GM18511 (cell line): ENCODE measurements at regions not wholly inside any gene's neighbourhood (a gene's known extent, or its start where the extent isn't known, plus 50 kb on each side); places are given as distances from the start of the nearest gene placed in this dataset.
"Not testable (repeated sequence)": the region's sequence is repeated elsewhere in the genome, so short reads cannot be mapped to it uniquely, and the experiment has no call there.

Experiments used
- ATAC-seq: cut with Tn5 transposase; IDR thresholded peaks from one replicate; pipeline ENCODE4 v1.9.1; 2021; ENCODE audit warnings: mild to moderate bottlenecking, moderate library complexity; ENCODE audit not compliant: unreplicated experiment

DNA sequence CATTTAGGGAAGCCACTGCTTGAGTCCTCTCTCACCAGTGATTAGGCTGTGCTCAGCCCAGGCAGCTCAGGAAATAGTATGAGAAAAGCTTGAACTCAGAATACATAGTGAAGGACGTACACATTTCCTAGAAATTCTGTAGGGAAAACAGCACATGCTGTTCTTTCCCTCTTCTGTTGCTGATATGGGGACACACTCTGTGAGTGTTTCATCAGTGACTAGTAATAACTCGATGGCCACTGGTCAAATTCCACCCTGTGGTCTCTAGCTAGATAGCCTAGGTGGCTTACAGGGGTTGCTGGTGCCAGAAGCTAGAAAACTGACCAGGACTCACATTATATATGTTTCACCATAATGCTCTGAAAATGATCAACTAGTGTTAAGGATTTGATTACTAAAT lies 259.8 kb upstream of the SOX4 start:
- ATAC-seq, result no peak

DNA sequence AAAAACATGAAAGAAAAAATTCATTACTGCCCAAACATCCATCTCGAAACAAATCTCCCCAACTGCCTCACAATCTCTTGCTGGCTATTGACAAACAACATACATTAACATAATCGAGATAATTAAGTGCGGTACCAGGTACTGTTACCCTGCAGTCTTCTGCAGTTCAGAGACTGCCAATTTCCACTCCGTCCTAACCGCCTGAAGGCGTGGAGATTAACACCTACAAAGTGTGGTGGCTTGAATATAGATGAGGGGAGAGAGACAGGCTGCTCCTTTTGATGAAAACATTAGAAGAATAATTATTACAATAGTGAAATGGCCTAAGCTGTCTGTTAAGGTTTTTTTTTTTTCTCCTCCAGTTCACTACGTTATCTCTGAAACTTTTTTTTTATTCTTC lies 258.9 kb upstream of the SOX4 start:
- ATAC-seq, result no peak

DNA sequence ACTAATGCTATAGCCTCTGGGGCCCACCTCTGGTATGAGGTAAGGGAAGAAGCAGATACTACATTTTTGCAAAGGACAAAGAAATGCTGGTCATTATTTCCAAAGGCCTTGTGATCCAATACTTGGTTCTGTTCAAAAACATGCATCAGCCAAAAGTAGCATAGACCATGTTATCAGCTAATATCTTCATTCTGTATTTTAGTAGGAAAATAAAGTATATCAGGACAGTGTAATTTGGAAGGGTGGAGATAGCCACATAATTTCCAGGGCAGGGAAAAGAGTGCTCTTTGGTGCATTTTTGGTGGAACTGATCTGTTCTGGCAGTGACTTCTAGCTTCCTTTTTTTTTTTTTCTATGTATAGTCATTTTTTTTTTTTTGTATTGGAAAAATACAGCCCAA lies 258.0 kb upstream of the SOX4 start:
- no peak for ATAC-seq

DNA sequence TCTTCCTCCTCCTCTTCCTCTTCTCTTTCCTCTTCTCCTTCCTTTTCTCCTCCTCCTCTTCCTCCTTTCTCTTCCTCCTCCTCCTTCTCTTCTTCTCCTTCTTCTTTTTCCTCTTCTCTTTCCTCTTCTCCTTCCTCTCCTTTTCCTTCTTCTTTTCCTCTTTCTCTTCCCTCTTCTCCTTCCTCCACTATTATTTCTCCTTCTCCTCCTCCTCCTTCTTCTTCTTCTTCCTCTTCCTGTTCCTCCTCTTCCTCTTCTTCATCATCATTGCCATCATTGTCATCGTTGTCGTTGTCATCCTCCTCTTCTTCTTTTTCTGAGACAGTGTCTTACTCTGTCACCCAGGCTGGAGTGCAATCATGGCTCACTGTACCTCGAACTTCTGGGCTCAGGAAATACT lies 256.3 kb upstream of the SOX4 start:
- no peak for ATAC-seq

DNA sequence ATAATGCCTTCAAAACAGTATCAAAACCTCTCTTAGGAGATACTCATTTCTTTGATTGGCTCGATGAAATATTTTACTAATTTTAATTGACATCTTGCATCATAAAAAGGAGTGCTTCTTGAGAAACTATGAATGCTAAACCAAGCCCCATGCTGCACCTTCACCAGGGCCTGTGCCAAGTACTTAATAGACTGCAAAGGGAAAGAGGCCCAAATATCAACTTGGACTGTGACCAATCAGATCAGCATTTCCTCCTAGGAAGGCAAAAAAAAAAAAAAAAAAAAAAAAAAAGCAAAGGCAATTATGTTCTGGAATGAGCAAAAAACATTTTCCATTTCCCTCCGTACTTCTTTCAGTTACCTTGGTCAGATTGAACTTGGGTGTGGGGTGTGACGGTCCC lies 253.0 kb upstream of the SOX4 start:
- ATAC-seq, result no peak

DNA sequence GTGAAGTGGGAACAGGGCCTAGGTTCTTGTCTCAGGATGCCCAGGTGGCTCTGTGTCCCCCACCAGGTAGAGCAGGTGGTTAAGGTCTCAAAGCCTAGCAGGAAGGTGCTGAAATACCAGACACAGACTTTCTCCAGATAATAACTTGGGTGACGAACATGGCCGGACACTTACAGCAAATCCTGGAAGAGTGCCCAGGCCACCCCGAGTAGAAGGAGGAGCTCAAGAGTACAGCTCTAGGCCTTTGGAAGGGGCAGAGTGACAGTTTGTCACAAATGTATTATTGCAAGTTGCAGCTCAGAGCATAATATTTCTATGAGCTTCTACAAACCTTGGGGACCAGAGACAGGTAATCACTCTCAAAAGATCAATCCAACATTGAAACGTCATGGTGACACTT lies 251.6 kb upstream of the SOX4 start:
- ATAC-seq, result no peak

DNA sequence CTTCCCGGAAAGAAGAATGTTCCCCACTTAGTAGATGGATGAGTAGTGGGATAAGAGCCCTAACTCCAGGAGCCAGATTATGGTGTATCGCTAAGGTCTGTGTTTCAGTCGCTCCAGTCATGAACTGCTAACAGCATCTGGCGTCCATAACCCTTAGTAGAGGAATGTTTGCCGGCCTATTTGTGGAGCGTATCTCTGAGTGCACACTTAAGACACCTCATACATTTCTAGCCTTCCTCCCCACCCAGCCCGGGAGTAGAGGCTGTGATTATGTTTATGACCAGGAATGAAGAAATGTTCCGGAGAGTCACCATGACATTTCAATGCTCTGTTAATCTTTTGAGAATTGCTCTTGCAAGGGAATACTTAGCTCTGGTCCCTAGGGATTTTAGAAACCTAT lies 251.1 kb upstream of the SOX4 start:
- ATAC-seq, result no peak

DNA sequence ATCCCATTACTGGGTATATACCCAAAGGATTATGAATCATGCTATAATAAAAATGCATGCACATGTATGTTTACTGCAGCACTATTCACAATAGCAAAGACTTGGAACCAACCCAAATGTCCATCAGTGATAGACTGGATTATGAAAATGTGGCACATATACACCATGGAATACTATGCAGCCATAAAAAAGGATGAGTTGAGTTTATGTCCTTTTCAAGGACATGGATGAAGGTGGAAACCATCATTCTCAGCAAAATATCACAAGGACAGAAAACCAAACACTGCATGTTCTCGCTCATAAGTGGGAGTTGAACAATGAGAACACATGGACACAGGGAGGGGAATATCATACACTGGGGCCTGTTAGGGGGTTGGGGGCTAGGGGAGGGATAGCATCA lies 247.8 kb upstream of the SOX4 start:
- ATAC-seq, result not testable (repeated sequence)

DNA sequence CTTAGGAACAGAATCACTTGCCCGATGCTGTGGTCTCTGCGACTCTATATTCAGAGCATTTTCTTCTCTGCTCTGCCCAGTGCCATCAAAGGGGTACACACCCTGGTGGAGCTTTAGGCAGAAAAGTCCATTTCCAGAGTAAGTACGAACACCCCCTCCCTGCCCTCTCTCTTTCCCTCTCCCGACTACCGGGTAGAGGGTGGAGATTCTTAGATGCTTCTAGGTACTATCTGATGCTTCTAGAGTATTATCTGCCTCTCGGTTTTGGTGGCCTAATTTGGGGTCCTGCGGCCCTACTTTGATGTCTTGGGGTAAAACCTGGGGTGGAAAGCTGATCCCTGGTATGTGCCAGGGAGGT lies 245.4 kb upstream of the SOX4 start:
- ATAC-seq, result no peak

DNA sequence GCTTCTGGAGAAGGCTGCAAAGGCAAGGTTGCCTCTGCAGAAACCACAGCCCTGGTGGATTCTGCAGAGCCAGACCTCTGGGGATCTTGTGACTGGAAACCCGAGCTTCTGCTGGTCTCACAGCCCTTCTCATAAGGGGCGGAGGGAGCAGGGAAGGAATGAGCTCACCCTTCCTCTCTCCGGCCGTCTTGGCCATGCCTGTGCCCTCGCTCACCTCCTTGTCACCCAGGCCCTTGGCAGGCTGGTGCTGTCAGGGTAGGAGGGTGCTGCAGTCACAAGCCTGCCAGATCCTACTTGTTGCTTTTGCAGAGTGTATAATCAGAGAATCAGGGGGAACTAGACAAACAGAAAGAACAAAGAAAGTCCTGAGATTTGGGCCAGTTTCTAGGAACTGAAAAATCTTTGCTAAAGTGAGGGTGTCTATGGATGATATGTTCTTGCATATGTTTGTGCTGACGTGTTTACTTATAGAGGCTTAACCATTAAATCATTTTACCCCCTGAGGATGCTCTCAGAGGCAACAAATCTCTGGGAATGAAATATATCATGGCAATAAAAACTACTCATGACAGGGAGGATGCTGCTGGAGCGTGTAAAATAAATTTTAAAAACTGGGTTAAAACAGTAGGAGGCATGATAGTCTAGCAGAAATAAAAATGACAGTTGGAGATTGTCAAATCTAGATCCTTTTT lies 244.9 kb upstream of the SOX4 start:
- no peak for ATAC-seq

DNA sequence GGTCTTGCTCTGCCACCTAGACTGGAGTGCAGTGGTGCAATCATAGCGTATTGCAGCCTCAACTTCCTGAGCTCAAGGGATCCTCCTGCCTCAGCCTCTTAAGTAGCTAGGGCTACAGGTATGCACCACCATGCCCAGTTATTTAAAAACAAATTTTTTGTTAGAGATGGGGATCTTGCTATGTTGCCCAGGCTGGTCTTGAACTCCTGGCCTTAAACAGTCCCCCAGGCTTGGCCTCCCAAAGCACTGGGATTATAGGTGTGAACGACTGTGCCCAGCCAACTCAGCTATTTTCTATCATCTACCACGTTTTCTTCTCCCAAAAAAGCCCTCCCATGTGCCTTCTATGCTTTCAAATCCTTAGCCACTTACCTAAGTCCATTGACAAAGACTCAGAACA lies 243.7 kb upstream of the SOX4 start:
- no peak for ATAC-seq

DNA sequence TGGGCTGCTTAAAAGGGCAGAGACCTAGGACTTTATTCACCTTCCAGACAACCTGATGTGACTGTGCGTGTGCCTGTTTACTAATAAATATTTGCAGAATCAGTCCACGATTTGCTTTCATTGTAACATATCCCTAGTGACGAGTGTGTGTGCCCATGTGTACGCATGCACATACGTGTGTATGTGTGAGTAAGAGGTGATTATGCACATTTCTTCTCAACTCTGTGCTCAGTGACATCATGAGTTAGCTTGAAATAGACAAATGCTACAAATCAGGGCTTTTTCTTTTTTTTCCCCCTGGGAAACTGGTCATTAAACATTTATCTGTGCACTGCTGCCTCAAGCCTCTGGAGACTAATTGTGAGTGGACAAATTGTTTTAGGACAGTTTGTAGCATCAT lies 242.6 kb upstream of the SOX4 start:
- no peak for ATAC-seq

DNA sequence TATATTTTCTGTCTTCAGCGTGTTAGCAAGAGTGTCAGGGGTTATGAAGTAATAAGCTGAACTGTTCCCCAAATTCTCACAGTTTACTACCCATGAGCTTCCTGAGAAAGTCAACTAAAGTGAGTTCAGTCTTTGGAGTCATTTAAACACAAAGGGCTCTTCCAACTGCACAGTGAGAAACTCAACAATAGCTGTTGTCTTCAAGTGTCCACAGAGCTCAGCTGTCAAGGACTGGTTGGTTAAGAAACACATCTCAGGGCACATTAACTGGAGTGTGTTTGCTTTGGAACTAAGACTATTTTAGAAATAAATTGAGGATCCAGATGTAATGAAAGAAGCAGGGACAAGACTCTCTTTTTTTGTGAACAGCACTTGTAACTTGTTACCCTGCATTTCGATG lies 241.4 kb upstream of the SOX4 start:
- no peak for ATAC-seq

DNA sequence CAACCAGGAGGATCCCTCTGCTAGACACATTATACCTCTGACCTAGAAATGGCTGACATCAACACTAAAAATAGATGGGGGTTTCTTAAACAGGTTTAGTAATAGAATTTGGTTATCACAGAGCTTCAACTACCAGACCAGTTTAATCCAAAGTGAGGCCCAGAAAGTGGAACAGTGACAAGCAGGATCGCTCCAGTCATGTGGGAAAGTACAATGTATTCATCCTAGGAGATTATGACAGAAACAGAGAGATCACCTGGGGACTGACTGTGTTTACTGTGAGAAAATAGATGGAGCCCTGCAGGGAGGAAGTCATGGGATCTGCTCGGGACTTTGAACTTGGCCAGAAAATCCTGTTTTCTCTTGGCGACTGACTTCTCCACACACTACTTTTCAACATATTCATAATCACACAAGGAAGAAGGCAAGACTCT lies 238.7 kb upstream of the SOX4 start:
- no peak for ATAC-seq

DNA sequence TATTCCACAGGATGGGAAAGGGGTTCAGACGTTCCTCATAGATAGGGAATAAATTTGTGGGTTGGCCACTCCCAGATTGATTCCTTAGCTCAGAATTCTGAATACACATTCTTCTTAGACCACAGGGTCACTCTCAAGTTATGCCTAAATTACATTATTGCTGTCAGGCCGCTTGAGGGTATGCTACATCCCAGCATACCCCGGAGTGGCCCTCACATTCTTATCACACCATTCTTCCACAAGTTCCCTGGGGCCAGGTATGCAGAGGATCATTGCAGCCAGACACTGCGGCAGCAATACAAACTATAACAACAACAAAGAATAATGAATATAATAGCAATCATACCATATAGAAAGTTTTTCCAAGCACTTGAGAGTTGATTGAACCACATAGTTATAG lies 237.9 kb upstream of the SOX4 start:
- no peak for ATAC-seq

DNA sequence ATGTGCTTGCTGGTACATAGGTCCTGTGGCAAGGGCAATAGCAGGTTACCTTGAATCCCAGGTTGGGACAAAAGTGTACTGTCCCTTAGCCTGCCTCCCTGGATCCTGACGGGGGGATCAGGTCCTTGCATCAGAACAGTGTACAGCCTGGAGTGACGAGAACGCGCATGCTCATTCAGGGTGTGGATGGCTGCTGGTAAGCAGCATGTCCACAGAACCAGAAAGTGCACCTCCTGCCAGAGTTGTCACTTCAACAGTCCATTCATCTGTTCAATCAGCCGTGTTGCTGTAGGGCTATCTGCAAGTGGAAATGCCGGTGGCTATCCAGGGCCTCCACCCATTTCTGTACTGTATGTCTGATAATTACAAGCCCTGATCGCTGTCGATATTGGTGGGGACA lies 236.3 kb upstream of the SOX4 start:
- no peak for ATAC-seq

DNA sequence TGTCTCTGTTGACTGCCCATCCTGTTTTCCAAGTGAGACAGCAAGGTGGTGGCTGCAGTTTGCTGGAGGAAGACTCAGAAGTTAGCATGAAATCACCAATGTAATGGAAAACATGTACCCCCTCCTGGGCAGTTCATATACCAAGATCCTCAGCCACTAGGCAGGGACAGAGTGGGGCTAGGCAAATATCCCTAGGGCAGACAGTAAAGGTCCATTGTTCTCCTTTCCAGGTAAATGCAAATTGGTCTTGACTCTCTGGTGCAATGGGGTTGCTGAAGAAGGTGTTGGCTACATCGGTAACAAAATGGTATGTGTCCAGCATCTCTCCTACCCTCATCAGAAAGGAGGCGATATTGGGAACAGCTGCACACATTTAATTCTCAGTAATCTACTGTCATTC lies 233.6 kb upstream of the SOX4 start:
- ATAC-seq, result no peak

DNA sequence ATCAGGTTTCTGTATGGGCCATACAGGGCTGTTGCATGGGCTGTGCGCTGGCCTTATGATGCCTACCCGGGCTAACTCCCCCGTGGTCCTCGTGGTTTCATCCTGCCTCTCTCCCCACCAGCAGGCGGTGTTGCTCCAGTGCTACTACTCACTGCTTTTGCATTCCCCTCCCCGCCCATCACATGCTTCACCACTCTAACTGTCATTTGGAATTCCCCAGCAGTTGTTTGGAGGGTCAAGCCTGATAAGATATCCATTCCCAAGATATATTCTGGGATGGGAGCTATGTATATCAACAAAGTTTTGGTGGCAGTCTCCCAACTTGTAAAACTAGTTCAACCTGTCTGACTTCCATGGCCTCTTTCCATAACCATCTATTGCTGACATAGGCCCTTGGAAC lies 233.2 kb upstream of the SOX4 start:
- peak; percentile 62 for ATAC-seq

DNA sequence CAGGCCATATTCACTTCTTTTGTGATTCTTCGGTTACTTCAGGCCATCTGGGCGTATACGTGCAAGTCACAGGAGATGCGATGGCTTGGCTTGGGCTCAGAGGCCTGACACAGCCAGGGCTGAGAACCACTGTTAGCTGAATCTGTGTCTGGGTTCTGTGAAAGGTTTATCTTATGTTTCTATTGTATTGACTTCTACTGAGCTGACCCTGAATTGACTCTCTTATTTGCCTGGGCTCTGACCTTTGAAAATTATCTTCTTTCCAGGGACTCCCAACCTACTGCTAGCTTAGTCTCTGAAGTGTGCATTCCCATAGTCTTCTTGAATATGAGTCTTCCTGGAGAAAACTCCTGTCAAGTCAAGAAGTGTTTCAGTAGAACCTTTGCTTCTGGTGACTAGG lies 226.4 kb upstream of the SOX4 start:
- ATAC-seq, result no peak

DNA sequence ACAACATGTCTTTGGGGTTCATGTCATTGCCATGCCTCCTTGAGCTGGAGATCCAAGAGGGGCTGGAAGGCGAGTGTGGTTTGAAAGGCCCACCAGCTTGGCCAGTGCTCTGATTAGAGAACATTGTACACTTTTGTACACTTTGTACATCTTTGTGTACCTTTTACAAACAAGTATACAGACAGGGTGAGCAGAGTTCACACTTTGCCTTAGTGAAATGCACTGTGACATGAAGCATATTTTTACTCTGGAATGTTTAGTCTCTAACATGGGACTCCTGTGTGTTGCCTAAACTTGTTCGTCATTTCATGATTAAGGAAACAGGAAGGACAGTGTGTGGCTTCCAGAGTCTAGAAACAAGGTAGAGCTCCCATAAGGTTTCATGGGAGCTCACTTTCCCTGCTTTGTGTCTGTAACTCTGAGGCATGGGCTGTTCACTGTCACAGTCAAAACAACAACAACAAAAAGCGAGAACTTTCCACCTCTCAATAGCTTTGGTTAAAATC lies 225.8 kb upstream of the SOX4 start:
- ATAC-seq, result no peak

DNA sequence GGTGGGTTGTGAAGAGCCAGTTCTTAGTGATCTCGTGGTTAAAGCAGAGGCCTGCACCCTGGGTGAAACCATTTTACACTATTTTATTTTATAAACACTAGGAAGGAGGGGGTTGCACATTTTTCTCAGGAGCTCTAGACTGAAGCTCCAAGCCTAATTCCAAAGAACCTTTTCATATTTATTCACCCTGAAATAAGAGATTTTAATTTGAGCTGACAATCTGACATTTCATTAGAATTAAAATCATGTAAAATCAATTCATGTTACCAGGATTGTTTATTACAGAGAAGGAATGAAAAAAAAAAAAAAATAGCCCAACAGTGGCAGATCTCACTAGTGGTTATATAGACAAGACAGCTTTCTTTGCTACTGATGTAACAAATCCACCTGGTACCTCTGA lies 222.5 kb upstream of the SOX4 start:
- ATAC-seq, result no peak

DNA sequence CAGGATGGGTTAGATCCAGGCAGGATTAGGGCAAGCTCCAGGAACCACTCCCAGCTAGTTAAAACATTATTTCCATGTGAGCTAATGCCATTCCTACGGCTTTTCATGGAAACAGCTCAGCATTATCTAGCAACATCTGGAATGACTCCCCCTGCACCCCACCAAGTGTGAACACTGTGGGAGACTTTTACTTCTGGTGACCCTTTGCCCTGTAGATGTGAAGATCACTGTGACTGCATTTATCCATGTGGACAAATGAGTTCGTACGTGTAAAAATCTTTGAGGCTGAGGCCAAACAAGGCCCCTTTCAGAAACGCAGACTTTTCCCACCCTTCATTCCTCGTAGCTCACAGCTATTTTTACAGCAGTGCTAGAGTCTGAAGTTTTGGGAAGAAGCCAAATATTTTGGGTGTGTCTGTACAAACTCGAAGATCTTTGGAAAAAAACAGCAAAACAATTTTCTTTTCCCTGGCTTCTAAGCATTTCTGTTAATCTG lies 221.8 kb upstream of the SOX4 start:
- no peak for ATAC-seq
